Heart left ventricle (tissue), 16 donors: ENCODE measurements at regions not wholly inside any gene's neighbourhood (a gene's known extent, or its start where the extent isn't known, plus 50 kb on each side); places are given as distances from the start of the nearest gene placed in this dataset.

ENCODE experiments used
- ATAC-seq, 4 donors: fragments of 200-7000 bp; cut with Tn5 transposase; one replicate each; pipeline ENCODE4 v1.9.1; 2020 to 2022; ENCODE audit warnings: moderate library complexity in 4 of 4, mild to moderate bottlenecking in 3 of 4, moderate number of reproducible peaks in 1 of 4
- DNase-seq, 5 donors: peaks; one replicate each; pipeline ENCODE4 v3.0.0-alpha.2; 2020
- H3K27ac ChIP-seq, 12 donors: fragments of 200-600 bp; sonication (generic) in 4 of 12; one replicate each; pipeline versions ENCODE4 v1.5.0 to v1.8.0; 2016 to 2022; ENCODE audit warnings: mild to moderate bottlenecking in 2 of 12
- H3K27me3 ChIP-seq, 9 donors: fragments of 200-600 bp; sonication (generic) in 2 of 9; one replicate each; pipeline versions ENCODE4 v1.5.1 to v1.8.0; 2016 to 2022; ENCODE audit warnings: mild to moderate bottlenecking in 3 of 9
- H3K36me3 ChIP-seq, 9 donors: fragments of 200-600 bp; sonication (generic) in 2 of 9; one replicate each; pipeline versions ENCODE4 v1.5.0 to v1.8.0; 2018 to 2022; ENCODE audit warnings: mild to moderate bottlenecking in 2 of 9
- H3K4me1 ChIP-seq, 12 donors: fragments of 200-600 bp; sonication (generic) in 4 of 12; one replicate each; pipeline versions ENCODE4 v1.5.0 to v1.8.0; 2016 to 2022; ENCODE audit warnings: mild to moderate bottlenecking in 3 of 12
- H3K4me3 ChIP-seq, 12 donors: fragments of 200-600 bp; sonication (generic) in 4 of 12; one replicate each; pipeline versions ENCODE4 v1.5.0 to v1.8.0; 2017 to 2022; ENCODE audit warnings: mild to moderate bottlenecking in 9 of 12, moderate library complexity in 4 of 12
- H3K9me3 ChIP-seq, 12 donors: fragments of 200-600 bp; sonication (generic) in 4 of 12; one replicate each; pipeline versions ENCODE4 v1.5.0 to v1.8.0; 2016 to 2022; ENCODE audit warnings: mild to moderate bottlenecking in 1 of 12
- CTCF ChIP-seq, 12 donors: fragments of 200-600 bp; sonication (generic) in 4 of 12; IDR thresholded peaks; one replicate each; pipeline versions ENCODE4 v1.5.0 to v1.8.0; 2018 to 2022; ENCODE audit warnings: antibody characterized with exemption in 12 of 12, mild to moderate bottlenecking in 5 of 12
- POLR2A ChIP-seq, 2 donors: fragments of 450-650 bp; IDR thresholded peaks; one replicate each; pipeline ENCODE4 v1.6.1; 2017; ENCODE audit warnings: antibody characterized with exemption in 2 of 2, mild to moderate bottlenecking in 2 of 2, moderate library complexity in 2 of 2
- WGBS, 4 donors: extraction: QIAGEN DNeasy Blood & Tissue Kit in 2 of 4; methylation state at CpG; one replicate each; pipeline versions ENCODE4 v1.1.5 to v1.1.7; 2013 to 2018; 5-methylcytosine and 5-hydroxymethylcytosine counted together
- intact Hi-C, 10 donors: fragments of 100-400 bp; cut with DNase I; formaldehyde crosslinking; loops; one replicate each; pipeline versions ENCODE4 v1.11.1 to v1.14.2; 2022
- donor health status: ischemic (EF 13 %, LVEDD 7.1; RV severe dilation, severe dysfunction).
- donor health status: healthy with polysubstance abuse.
- donor health status: DM: no; HTN: yes; CAD: no.
- donor health status: DM: no; HTN: no; CAD: no.
- donor health status: ischemic (EF 25% LVEDD 6.9; RV normal size, moderate dysfunction).
- donor health status: ischemic (EF 25% LVEDD 5.7; RV mildly dilated, moderate dysfunction).
- donor health status: healthy.
- donor health status: DM: yes; HTN: yes; CAD: no.
- donor health status: ischemic (EF 35%, LVEDD 5.7; RV mildly dilated, moderate dysfunction).
- donor health status: nonischemic (EF 11% LVEDD 7.7; RV severe dilation, severe dysfunction).
- donor health status: DM: yes; HTN: yes; CAD: no.
- donor health status: PGD.
- donor health status: ischemic (EF 29% LVEDD 5.4; RV normal size, mild dysfunction).
- donor health status: nonischemic (EF 23%, LVEDD 6.1; RV moderate dilation, normal function).

GRCh38 chr14:22384974-22385526 lies 204.0 kb downstream of the DAD1 start:
- DNase-seq (no peak), ATAC-seq (no peak)
- WGBS, 4 donors: 78 to 89% (median 84%) methylated on average over 2 of the region's 2 CpGs
- Histone ChIP-seq H3K4me1 (peaks cover 0 to 12% (median 0%) of the 10 kb centered on the region in 12 donors), H3K27ac (no peak overlapping the region), H3K9me3 (no peaks in the 10 kb centered on the region), H3K4me3 (no peak overlapping the region), H3K27me3 (peaks cover 0 to 24% (median 0%) of the 10 kb centered on the region in 9 donors), H3K36me3 (no peaks in the 10 kb centered on the region)
- intact Hi-C loops: loop anchor here in 9 of 10 donors (5.0 to 10.0 kb wide), 7 partner anchors 87 to 470 kb away; partner anchors contain the start of gene MRPL52 (in 3 of the 9)
- no peak for TF ChIP-seq CTCF (IDR thresholded peaks at IDR 0.05)
- TF ChIP-seq POLR2A (IDR thresholded peaks at IDR 0.05): no peak

- Histone ChIP-seq H3K36me3 (no peaks in the 10 kb centered on the region), H3K27me3 (peaks cover 0 to 24% (median 0%) of the 10 kb centered on the region in 9 donors), H3K9me3 (no peaks in the 10 kb centered on the region), H3K4me3 (no peak overlapping the region), H3K4me1 (peaks cover 0 to 12% (median 0%) of the 10 kb centered on the region in 12 donors), H3K27ac (no peak overlapping the region)
- 91 to 100% (median 95%) methylated on average over 2 of the region's 2 CpGs for WGBS, 4 donors
- TF ChIP-seq POLR2A (IDR thresholded peaks at IDR 0.05) (no peak), CTCF (IDR thresholded peaks at IDR 0.05) (no peak)
- ATAC-seq: no peak
- no peak for DNase-seq
- intact Hi-C loops: loop anchor here in 6 of 10 donors (10.0 kb wide), 2 partner anchors 441 to 471 kb away; partner anchors contain the start of gene MRPL52 (in 3 of the 6)
These were observed 204.9 kb downstream of the DAD1 start for GRCh38 chr14:22384167-22384549.

DNA sequence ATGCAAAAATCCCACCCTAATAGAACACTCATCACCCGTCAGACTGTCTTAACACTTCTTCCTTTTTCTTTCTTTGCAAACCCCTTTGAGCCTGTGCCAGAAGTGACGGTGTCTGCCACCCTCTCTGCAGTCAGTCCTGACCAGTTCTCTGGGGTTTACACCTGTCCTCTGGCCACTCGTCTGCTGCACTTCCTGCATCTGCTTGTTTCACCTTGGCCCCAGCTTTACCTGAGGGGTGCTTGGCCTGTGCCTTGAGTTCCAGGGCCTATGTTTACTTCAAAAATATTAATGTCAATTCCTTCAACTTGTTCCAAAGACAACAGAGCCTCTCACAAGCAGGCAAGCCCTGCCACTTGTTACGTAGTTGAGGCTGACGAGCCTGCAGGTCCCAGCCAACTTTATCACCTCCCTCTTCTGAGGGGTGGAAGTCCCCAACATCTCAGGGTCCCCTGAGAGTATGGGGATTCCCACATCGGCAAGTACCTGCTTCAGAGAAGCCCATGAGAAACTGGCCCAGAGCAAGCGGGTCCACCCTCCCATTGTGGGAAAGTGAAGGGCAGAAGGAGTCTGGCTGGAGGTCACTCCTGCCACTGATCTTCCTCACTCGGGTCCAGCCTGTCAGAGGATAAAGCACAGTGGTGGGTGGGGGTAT lies 205.4 kb downstream of the DAD1 start:
- H3K36me3 ChIP-seq: no peaks in the 10 kb centered on the region
- no peak for TF ChIP-seq CTCF (IDR thresholded peaks at IDR 0.05)
- no peak overlapping the region for H3K4me3 ChIP-seq
- H3K9me3 ChIP-seq: no peaks in the 10 kb centered on the region
- WGBS, 4 donors: 63 to 82% (median 72%) methylated on average over 8 of the region's 8 CpGs
- ATAC-seq (no peak), DNase-seq (no peak)
- intact Hi-C loops: loop anchor here in 6 of 10 donors (10.0 kb wide), 2 partner anchors 441 to 471 kb away; partner anchors contain the start of gene MRPL52 (in 3 of the 6)
- no peak overlapping the region for H3K27ac ChIP-seq
- H3K4me1 ChIP-seq: peaks cover 0 to 12% (median 0%) of the 10 kb centered on the region in 12 donors
- H3K27me3 ChIP-seq: peaks cover 0 to 23% (median 0%) of the 10 kb centered on the region in 9 donors

DNA sequence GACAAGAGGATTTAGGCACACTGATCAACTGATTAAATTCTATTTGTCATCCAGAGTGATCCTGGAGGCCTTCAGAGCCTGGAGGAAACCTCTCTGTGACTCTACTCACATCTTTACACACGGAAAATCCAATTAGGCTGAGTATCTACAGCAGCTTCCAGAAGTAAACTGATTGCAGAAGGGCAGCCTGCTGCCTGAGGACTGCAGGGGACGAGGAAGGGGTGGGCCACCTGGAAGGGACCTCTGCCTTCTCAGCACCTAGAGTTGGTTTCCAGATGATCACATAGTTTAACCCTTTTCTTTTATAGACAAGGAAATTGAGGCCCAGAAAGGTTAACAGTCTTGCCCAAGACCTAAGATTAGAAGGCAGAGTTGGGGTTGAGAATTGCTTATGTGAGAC lies 206.1 kb downstream of the DAD1 start:
- no peaks in the 10 kb centered on the region for H3K9me3 ChIP-seq
- peaks cover 0 to 16% (median 0%) of the 10 kb centered on the region in 9 donors for H3K27me3 ChIP-seq
- H3K4me3 ChIP-seq: no peak overlapping the region
- peaks cover 0 to 12% (median 0%) of the 10 kb centered on the region in 12 donors for H3K4me1 ChIP-seq
- DNase-seq (no peak), ATAC-seq (no peak)
- intact Hi-C loops: loop anchor here in 6 of 10 donors (10.0 kb wide), 2 partner anchors 442 to 472 kb away; partner anchors contain the start of gene MRPL52 (in 3 of the 6)
- TF ChIP-seq CTCF (IDR thresholded peaks at IDR 0.05) (no peak), POLR2A (IDR thresholded peaks at IDR 0.05) (no peak)
- no peak overlapping the region for H3K27ac ChIP-seq
- WGBS, 4 donors: 86 to 92% (median 90%) methylated on average over 2 of the region's 2 CpGs
- no peaks in the 10 kb centered on the region for H3K36me3 ChIP-seq
